ENCODE measurements at regions not wholly inside any gene's neighbourhood (a gene's known extent, or its start where the extent isn't known, plus 50 kb on each side); places are given as distances from the start of the nearest gene placed in this dataset.

DNA sequence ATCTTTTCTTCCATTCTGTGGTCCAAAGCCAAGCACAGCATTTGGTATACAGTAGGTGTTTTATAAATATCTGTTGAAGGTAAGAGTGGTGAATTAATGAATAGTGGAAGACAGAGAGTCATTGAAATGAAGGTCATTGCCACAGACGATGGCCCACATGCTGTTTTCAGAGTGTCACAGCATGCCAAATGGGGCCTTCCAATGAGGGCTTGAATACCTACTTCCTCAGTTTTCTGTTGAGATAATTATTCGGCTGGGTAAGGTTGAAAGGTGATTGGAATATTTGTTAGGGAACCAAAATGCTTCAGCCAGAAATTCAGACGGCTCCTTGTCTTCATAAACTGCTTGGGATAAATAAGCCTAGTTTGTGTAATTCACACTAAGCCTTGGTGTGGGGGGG is 205.3 kb upstream of the TBL1XR1 start:
- TF ChIP-seq POLR2AphosphoS5 (IDR thresholded peaks at IDR 0.05) = no peak
- TF ChIP-seq, protein P1, sequence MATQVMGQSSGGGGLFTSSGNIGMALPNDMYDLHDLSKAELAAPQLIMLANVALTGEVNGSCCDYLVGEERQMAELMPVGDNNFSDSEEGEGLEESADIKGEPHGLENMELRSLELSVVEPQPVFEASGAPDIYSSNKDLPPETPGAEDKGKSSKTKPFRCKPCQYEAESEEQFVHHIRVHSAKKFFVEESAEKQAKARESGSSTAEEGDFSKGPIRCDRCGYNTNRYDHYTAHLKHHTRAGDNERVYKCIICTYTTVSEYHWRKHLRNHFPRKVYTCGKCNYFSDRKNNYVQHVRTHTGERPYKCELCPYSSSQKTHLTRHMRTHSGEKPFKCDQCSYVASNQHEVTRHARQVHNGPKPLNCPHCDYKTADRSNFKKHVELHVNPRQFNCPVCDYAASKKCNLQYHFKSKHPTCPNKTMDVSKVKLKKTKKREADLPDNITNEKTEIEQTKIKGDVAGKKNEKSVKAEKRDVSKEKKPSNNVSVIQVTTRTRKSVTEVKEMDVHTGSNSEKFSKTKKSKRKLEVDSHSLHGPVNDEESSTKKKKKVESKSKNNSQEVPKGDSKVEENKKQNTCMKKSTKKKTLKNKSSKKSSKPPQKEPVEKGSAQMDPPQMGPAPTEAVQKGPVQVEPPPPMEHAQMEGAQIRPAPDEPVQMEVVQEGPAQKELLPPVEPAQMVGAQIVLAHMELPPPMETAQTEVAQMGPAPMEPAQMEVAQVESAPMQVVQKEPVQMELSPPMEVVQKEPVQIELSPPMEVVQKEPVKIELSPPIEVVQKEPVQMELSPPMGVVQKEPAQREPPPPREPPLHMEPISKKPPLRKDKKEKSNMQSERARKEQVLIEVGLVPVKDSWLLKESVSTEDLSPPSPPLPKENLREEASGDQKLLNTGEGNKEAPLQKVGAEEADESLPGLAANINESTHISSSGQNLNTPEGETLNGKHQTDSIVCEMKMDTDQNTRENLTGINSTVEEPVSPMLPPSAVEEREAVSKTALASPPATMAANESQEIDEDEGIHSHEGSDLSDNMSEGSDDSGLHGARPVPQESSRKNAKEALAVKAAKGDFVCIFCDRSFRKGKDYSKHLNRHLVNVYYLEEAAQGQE (IDR thresholded peaks at IDR 0.05; ENCODE audit: borderline replicate concordance) = no peak
- TF ChIP-seq, protein P2, sequence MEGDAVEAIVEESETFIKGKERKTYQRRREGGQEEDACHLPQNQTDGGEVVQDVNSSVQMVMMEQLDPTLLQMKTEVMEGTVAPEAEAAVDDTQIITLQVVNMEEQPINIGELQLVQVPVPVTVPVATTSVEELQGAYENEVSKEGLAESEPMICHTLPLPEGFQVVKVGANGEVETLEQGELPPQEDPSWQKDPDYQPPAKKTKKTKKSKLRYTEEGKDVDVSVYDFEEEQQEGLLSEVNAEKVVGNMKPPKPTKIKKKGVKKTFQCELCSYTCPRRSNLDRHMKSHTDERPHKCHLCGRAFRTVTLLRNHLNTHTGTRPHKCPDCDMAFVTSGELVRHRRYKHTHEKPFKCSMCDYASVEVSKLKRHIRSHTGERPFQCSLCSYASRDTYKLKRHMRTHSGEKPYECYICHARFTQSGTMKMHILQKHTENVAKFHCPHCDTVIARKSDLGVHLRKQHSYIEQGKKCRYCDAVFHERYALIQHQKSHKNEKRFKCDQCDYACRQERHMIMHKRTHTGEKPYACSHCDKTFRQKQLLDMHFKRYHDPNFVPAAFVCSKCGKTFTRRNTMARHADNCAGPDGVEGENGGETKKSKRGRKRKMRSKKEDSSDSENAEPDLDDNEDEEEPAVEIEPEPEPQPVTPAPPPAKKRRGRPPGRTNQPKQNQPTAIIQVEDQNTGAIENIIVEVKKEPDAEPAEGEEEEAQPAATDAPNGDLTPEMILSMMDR (IDR thresholded peaks at IDR 0.05; ENCODE audit: poor library complexity, severe bottlenecking) = no peak
- no peak for TF ChIP-seq EZH2 (IDR thresholded peaks at IDR 0.05; ENCODE audit: borderline replicate concordance, insufficient read depth, low read length, poor library complexity, severe bottlenecking)
- no peak for TF ChIP-seq SMC3 (conservative IDR thresholded peaks at IDR 0.05; ENCODE audit: poor library complexity)
- no peak for TF ChIP-seq RAD21 (conservative IDR thresholded peaks at IDR 0.05)
- no peak for TF ChIP-seq TAF1 (IDR thresholded peaks at IDR 0.05; ENCODE audit: low read depth)

Data from neural cell (in vitro differentiated cells).